SK-N-SH (cell line): ENCODE measurements at regions not wholly inside any gene's neighbourhood (a gene's known extent, or its start where the extent isn't known, plus 50 kb on each side); places are given as distances from the start of the nearest gene placed in this dataset.

Source experiments
- CTCF ChIA-PET: fragments of 300-600, 350-600 bp; formaldehyde crosslinking; extraction: SDS; loops from one replicate; lab custom pipeline; 2021; lab: Yijun Ruan, JAX
- POLR2A ChIA-PET: fragments of 350-600 bp; sonication (Branson Sonifier 250); formaldehyde crosslinking; extraction: SDS; loops from one replicate; lab custom pipeline; 2020; ENCODE audit warnings: antibody characterized with exemption, inconsistent platforms; lab: Yijun Ruan, JAX
- DNase-seq: peaks from one replicate; pipeline ENCODE4 v3.0.0; 2012
- H2AFZ ChIP-seq: fragments of 200-600 bp; sonication (generic); 2 replicates; pipeline ENCODE4 v1.8.1; 2016; ENCODE audit warnings: antibody characterized with exemption, mild to moderate bottlenecking, low read depth
- H3F3A ChIP-seq: fragments of 200-600 bp; sonication (generic); replicated peaks from 2 replicates; pipeline ENCODE3; 2016; ENCODE audit warnings: antibody characterized with exemption, mild to moderate bottlenecking; ENCODE audit not compliant: insufficient read depth
- H3K27ac ChIP-seq, 2 experiments: fragments of 200-500 bp in 1 of 2; fragments of 200-600 bp in 1 of 2; sonication (Bioruptor generic) in 1 of 2; sonication (generic), shearing (Covaris generic) in 1 of 2; 2 replicates each; pipeline versions ENCODE4 v1.5.1 to v1.6.1; 2014 to 2016; ENCODE audit warnings: low read depth in 2 of 2, inconsistent platforms in 1 of 2, low read length in 1 of 2, mild to moderate bottlenecking in 1 of 2, mixed read lengths in 1 of 2
- H3K27me3 ChIP-seq: fragments of 200-600 bp; sonication (generic), shearing (Covaris generic); 2 replicates; pipeline ENCODE4 v1.6.1; 2016; ENCODE audit warnings: mixed run types; ENCODE audit not compliant: insufficient read depth
- H3K36me3 ChIP-seq, 2 experiments: fragments of 200-500 bp in 1 of 2; fragments of 200-600 bp in 1 of 2; sonication (Bioruptor generic) in 1 of 2; sonication (generic) in 1 of 2; replicated peaks in 1 of 2; 2 replicates each; pipeline versions ENCODE3 to v1.5.1; 2014 to 2016; ENCODE audit warnings: low read length in 1 of 2, mild to moderate bottlenecking in 1 of 2; ENCODE audit not compliant: insufficient read depth in 2 of 2, control insufficient read depth in 1 of 2
- H3K4me1 ChIP-seq, 2 experiments: fragments of 200-500 bp in 1 of 2; fragments of 200-600 bp in 1 of 2; sonication (Bioruptor generic) in 1 of 2; sonication (generic), shearing (Covaris generic) in 1 of 2; 2 replicates each; pipeline versions ENCODE4 v1.5.1 to v1.6.1; 2014 to 2016; ENCODE audit warnings: low read depth in 1 of 2, low read length in 1 of 2, mixed run types in 1 of 2; ENCODE audit not compliant: insufficient read depth in 2 of 2, control insufficient read depth in 1 of 2
- H3K4me2 ChIP-seq: fragments of 200-600 bp; sonication (generic), shearing (Covaris generic); 2 replicates; pipeline ENCODE4 v1.6.1; 2017; ENCODE audit warnings: mixed run types
- H3K4me3 ChIP-seq, 2 experiments: fragments of 200-500 bp in 1 of 2; fragments of 200-600 bp in 1 of 2; sonication (Bioruptor generic) in 1 of 2; sonication (generic), shearing (Covaris generic) in 1 of 2; 2 replicates each; pipeline versions ENCODE4 v1.5.1 to v1.8.1; 2014 to 2016; ENCODE audit warnings: low read depth in 2 of 2, inconsistent platforms in 1 of 2, low read length in 1 of 2, mild to moderate bottlenecking in 1 of 2, mixed read lengths in 1 of 2, moderate library complexity in 1 of 2
- H3K79me2 ChIP-seq: fragments of 200-600 bp; sonication (generic); 2 replicates; pipeline ENCODE4 v1.8.1; 2017; ENCODE audit warnings: mild to moderate bottlenecking; ENCODE audit not compliant: insufficient read depth
- H3K9ac ChIP-seq: fragments of 200-600 bp; sonication (generic); 2 replicates; pipeline ENCODE4 v1.6.1; 2017; ENCODE audit warnings: mixed run types
- H3K9me2 ChIP-seq: fragments of 200-600 bp; sonication (generic); 2 replicates; pipeline ENCODE4 v1.6.1; 2017; ENCODE audit warnings: mixed run types
- H3K9me3 ChIP-seq: fragments of 200-600 bp; sonication (generic); 2 replicates; pipeline ENCODE4 v1.6.1; 2017; ENCODE audit warnings: mixed run types, mild to moderate bottlenecking, moderate library complexity
- H4K20me1 ChIP-seq: fragments of 200-600 bp; sonication (generic); 2 replicates; pipeline ENCODE4 v1.6.1; 2017; ENCODE audit warnings: mild to moderate bottlenecking, mixed run types; ENCODE audit not compliant: insufficient read depth
- CHD2 ChIP-seq: fragments of 150-350 bp; IDR thresholded peaks from 2 replicates; pipeline ENCODE4 v1.6.1; 2018; ENCODE audit warnings: low read length; ENCODE audit not compliant: partially characterized antibody
- CTCF ChIP-seq: fragments of 200-600 bp; sonication (generic); IDR thresholded peaks from 2 replicates; pipeline ENCODE4 v1.6.1; 2017; ENCODE audit warnings: antibody characterized with exemption, mild to moderate bottlenecking, moderate library complexity
- ELF1 ChIP-seq: IDR thresholded peaks from 2 replicates; pipeline ENCODE4 v1.4.0; 2012
- FOXM1 ChIP-seq: IDR thresholded peaks from 2 replicates; pipeline ENCODE4 v1.4.0; 2012; ENCODE audit warnings: low read depth, mild to moderate bottlenecking
- GATA2 ChIP-seq: sonication (generic); formaldehyde crosslinking; IDR thresholded peaks from 2 replicates; pipeline ENCODE4 v1.5.0; 2020; ENCODE audit warnings: mild to moderate bottlenecking, missing genetic modification reagents
- JUND ChIP-seq: IDR thresholded peaks from 2 replicates; pipeline ENCODE4 v1.4.0; 2012
- NRF1 ChIP-seq: IDR thresholded peaks from 2 replicates; pipeline ENCODE4 v1.6.1; 2012; ENCODE audit warnings: low read depth, mild to moderate bottlenecking, low read length
- PBX3 ChIP-seq: IDR thresholded peaks from 2 replicates; pipeline ENCODE4; 2012
- REST ChIP-seq: IDR thresholded peaks from 2 replicates; pipeline ENCODE4 v1.6.1; 2012; ENCODE audit warnings: mild to moderate bottlenecking, low read depth, low read length, moderate library complexity
- TAF1 ChIP-seq: IDR thresholded peaks from 2 replicates; pipeline ENCODE4 v1.6.1; 2012; ENCODE audit warnings: low read depth, mild to moderate bottlenecking, low read length, moderate library complexity, borderline replicate concordance
- TEAD4 ChIP-seq: IDR thresholded peaks from 2 replicates; pipeline ENCODE4 v1.4.0; 2012; ENCODE audit warnings: mild to moderate bottlenecking, borderline replicate concordance; ENCODE audit not compliant: insufficient read depth
- USF2 ChIP-seq: fragments of 150-350 bp; IDR thresholded peaks from 2 replicates; pipeline ENCODE4 v1.6.1; 2017; ENCODE audit warnings: antibody characterized with exemption, low read length, low read depth, borderline replicate concordance
- WGBS: methylation state at CpG from one replicate; pipeline ENCODE4 v1.1.6; 2017; ENCODE audit warnings: low lambda C conversion rate; 5-methylcytosine and 5-hydroxymethylcytosine counted together

GRCh38 chr11:134905928-134906327 lies 493.9 kb upstream of the B3GAT1 start:
- Histone ChIP-seq H3K9me2 (no peaks in the 10 kb centered on the region), H3K36me3 (no peaks in the 10 kb centered on the region), H3K79me2 (no peaks in the 10 kb centered on the region), H3K9ac (no peak overlapping the region), H4K20me1 (no peaks in the 10 kb centered on the region), H3K9me3 (no peaks in the 10 kb centered on the region; the same call in 1 of the 2 replicates), H3K4me1 (peaks cover 0 to 9% of the 10 kb centered on the region in 2 experiments; a peak in 1 of 4 replicates), H3K4me3 (no peak overlapping the region), H3K27ac (no peak overlapping the region), H3K4me2 (no peak overlapping the region), H3F3A (no peaks in the 10 kb centered on the region), H3K27me3 (no peaks in the 10 kb centered on the region), H2AFZ (no peak overlapping the region)
- ChIA-PET POLR2A (no interaction called here), CTCF (interaction anchor here (0.8 kb wide), 1 partner anchor 13 kb away, joined by 3 read pairs; no protein-coding TSS in a partner anchor)
- WGBS, result 23% methylated on average over 14 of the region's 14 CpGs
- TF ChIP-seq CTCF, result no peak
- TF ChIP-seq REST, result no peak
- TF ChIP-seq NRF1, result no peak
- TF ChIP-seq GATA2 (CRISPR knock-in tag), result no peak
- TF ChIP-seq USF2, result no peak
- TF ChIP-seq PBX3, result no peak
- TF ChIP-seq JUND, result no peak
- TF ChIP-seq TEAD4, result no peak
- no peak for TF ChIP-seq ELF1
- no peak for TF ChIP-seq CHD2
- no peak for TF ChIP-seq TAF1
- TF ChIP-seq FOXM1, result no peak
- no peak for DNase-seq
